NOMO-1 treated with dmso at 0.1 percent for 144 hours (cell line): ENCODE measurements at regions not wholly inside any gene's neighbourhood (a gene's known extent, or its start where the extent isn't known, plus 50 kb on each side); places are given as distances from the start of the nearest gene placed in this dataset.

Source experiments
- DNase-seq: peaks from one replicate; lab custom pipeline; 2025; ENCODE audit not compliant: unreplicated experiment; lab: John Stamatoyannopoulos, UW

DNA sequence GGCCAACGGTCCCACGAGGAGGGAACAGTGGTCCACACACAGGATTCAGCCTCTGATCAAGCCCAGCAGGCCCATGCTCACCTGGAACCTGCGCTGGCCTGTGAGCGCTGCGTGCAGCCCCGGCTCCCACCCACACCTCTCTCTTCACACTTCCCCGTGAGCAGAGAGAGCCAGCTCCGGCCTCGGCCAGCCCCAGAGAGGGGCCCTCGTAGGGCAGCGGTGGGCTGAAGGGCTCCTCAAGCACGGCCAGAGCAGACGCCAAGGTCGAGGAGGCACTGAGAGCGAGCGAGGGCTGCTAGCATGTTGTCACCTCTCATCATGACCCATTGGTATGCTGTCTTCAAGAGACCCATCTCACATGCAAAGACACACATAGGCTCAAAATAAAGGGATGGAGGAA lies 83.0 kb upstream of the FMR1 start:
- no peak for DNase-seq

- DNase-seq = no peak
These were observed 78.9 kb upstream of the FMR1 start for GRCh38 chrX:147832707-147833348.

DNA sequence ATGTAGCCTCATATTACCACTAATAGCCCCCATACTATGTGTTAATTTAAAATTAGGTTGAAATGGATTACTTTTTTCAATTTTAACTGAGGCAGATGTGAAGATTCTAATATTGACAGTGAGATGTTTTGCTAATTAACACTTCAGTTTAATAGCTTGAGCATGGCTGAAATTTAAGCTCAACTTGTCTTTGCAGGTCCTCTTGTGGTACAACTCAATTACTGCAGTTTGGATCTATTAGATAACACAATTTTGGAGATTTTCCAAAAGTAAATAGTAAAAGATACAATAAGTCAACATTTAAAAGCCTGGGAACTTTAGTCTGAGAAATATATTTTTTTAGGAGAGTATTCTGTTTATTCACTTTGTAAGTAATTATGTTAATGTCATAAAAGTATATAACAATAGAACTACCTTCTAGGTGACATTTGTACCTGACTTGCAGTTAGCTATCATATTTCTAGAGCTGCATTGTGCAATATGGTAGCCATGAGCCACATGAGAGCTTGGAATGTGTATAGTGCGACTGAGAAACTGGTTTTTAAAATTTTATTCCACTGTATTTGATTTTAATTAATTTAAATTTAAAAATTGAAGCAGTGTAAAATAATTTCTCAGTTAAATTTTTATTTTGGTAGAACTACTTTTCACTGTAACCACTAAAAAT lies 73.1 kb upstream of the FMR1 start:
- no peak for DNase-seq

DNA sequence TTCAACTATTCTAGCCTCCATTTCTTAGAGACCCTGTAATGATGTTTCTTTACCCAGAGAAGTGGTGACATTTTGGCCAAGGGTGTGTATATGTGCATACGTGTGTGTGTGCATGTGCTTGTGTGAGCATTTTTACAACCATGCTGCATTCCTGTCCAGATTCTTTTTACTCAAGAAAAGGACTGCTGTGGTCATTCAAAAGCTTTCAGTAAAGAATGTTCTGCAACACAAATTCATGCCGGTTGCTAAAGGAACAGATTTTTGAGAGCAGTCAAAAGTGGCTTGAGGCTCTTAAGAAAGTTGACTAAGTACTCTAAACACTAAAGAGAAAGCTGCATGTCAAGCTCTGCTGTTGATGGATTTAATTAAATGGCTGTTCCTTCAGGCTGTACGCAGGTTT lies 65.0 kb upstream of the FMR1 start:
- DNase-seq = no peak

DNA sequence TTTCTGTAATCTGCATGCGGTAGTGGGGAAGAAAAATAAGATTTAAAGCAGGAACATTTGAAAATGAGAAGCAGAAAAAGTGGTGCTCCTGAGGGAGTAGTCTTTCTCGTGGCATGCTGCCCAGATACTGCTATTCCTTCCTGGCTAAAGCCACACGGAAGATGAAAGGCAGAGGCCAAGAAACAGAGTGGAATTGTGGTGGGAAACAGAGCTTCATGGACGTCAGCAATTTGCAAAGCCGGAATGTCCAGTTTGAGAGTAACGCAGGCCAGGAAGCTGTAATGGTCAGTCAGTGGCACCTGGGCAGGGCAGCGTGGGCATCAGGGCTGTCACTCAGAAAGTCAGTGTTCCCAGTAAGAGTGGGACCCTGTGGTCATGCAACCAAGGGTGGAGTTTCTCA lies 63.7 kb upstream of the FMR1 start:
- no peak for DNase-seq

DNA sequence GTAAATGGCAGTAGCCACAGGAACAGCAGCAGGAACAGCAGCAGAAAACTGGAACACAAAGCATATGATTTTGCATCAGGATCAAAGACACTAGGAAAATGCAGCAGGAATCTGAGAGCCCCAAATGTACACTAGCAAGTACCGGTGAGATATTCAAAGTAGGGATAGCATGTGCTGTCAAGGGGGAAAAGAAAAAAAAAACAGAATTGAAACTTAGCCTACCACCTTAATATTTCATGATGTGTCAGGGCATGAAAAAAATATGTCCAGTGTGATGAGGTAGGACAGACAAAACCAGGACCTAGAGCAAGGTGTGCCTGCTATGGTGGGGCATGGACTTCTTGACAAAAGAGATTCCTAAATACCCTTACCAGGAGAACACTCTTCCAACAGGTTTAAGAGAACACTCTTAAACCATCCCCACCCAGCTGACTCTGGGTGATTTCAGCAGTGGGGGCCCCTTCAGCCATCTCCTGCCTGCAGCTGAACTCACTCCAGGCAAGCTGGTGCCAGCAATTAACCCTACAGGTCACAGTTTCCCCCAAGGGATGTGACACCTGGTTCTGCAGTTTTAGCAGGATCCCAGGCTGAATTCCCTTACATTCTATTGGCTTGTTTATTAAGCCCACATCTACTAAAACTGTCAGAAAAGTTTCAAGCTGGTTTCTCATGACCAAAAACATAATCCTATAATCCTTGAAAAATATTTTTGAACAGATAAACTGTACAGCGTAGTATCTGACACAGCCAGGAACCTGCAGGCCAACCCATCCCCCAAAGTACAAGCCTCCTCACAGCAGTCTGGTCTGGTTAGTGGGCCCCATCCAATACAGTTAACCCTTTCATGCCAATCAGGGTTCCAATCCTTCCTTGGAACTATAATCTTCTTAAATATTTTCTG lies 62.9 kb upstream of the FMR1 start:
- DNase-seq = no peak

DNA sequence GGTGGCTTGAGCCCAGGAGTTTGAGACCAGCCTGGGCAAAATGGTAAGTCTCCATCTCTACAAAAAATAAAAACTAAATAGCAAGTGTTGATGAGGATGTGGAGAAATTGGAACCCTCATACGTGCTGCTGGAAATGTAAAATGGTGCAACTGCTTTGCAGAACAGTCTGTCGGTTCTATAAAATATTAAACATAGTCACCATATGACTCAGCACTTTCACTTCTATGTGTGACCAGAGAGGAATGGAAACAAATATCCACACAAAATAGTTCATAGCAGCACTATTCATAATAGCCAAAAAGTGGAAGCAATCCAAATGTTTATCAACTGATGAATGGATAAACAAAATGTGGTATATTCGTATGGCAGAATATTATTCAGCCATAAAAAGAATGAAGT lies 60.8 kb upstream of the FMR1 start:
- no peak for DNase-seq

GRCh38 chrX:147853701-147854100 lies 58.0 kb upstream of the FMR1 start:
- no peak for DNase-seq

DNA sequence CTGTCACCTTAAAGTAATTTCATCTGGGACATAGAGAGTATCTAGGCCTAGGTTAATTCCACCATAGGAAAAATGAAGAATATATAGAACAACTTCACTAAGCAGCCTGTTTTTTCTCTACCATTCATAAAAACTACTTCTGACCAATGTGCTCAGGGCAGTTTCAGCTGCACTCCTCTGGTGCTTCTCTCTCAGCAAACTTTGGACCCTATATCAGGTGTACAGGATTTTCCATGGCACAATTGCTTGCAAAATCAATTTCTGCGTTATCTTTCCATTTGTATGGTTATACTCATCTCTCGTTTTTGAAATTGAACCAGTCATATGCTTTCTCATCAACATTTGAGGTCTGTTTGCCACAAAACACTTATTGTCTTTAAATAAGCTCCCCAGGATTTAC lies 52.1 kb upstream of the FMR1 start:
- DNase-seq = no peak
